ENCODE measurements at regions not wholly inside any gene's neighbourhood (a gene's known extent, or its start where the extent isn't known, plus 50 kb on each side); places are given as distances from the start of the nearest gene placed in this dataset.

GRCh38 chr14:87529081-87529480, 463.9 kb downstream of the GALC start:
- TF ChIP-seq CTCF (conservative IDR thresholded peaks at IDR 0.05; ENCODE audit: low read depth, low read length): no peak
- no peak for TF ChIP-seq EZH2 (IDR thresholded peaks at IDR 0.05; ENCODE audit: borderline replicate concordance, low read depth, low read length, poor library complexity, severe bottlenecking)
